CD14-positive monocyte (primary cell): ENCODE measurements at regions not wholly inside any gene's neighbourhood (a gene's known extent, or its start where the extent isn't known, plus 50 kb on each side); places are given as distances from the start of the nearest gene placed in this dataset.
A peak's percentile ranks its signal among the peaks of the same experiment; 100 is the strongest.

Experiments
- DNase-seq, 3 donors: peaks; one replicate each; pipeline ENCODE4 v3.0.0-alpha.2; 2011 to 2022
- H2AFZ ChIP-seq: 2 replicates; pipeline ENCODE4 v1.6.0; 2012; ENCODE audit warnings: mild to moderate bottlenecking, low read depth, low read length, inconsistent platforms; ENCODE audit not compliant: insufficient read depth, poor library complexity, severe bottlenecking
- H3K27ac ChIP-seq, 2 donors: 1 replicate in 1 of 2; 2 replicates in 1 of 2; pipeline ENCODE4 v1.5.1; 2012 to 2013; ENCODE audit warnings: low read length in 2 of 2, control low read depth in 1 of 2, inconsistent platforms in 1 of 2, low read depth in 1 of 2, mild to moderate bottlenecking in 1 of 2
- H3K27me3 ChIP-seq, 2 donors: one replicate each; pipeline versions ENCODE4 v1.6.0 to v1.6.1; 2011 to 2013; ENCODE audit warnings: low read length in 2 of 2; ENCODE audit not compliant: control insufficient read depth in 2 of 2, insufficient read depth in 2 of 2
- H3K36me3 ChIP-seq, 2 donors: replicated peaks in 1 of 2; 1 replicate in 1 of 2; 2 replicates in 1 of 2; pipeline versions ENCODE4 v1.5.1 to v1.6.1; 2012 to 2013; ENCODE audit warnings: low read length in 2 of 2, control low read depth in 1 of 2, inconsistent platforms in 1 of 2, mild to moderate bottlenecking in 1 of 2; ENCODE audit not compliant: insufficient read depth in 2 of 2, control insufficient read depth in 1 of 2
- H3K4me1 ChIP-seq, 2 donors: 1 replicate in 1 of 2; 2 replicates in 1 of 2; pipeline versions ENCODE4 v1.5.1 to v1.6.1; 2012 to 2013; ENCODE audit warnings: low read length in 2 of 2, control low read depth in 1 of 2, inconsistent platforms in 1 of 2, mild to moderate bottlenecking in 1 of 2, moderate library complexity in 1 of 2; ENCODE audit not compliant: insufficient read depth in 2 of 2, control insufficient read depth in 1 of 2
- H3K4me2 ChIP-seq: replicated peaks from 2 replicates; pipeline ENCODE3; 2012; ENCODE audit warnings: low read length, moderate library complexity, mild to moderate bottlenecking; ENCODE audit not compliant: poor library complexity, severe bottlenecking; ENCODE audit errors: extremely low read depth
- H3K4me3 ChIP-seq, 3 experiments: fragments of 200-600 bp in 1 of 3; sonication (generic) in 1 of 3; replicated peaks in 1 of 3; 1 replicate in 2 of 3; 2 replicates in 1 of 3; pipeline ENCODE4 v1.5.1; 2011 to 2013; ENCODE audit warnings: low read length in 3 of 3, mild to moderate bottlenecking in 3 of 3, control low read depth in 2 of 3, low read depth in 2 of 3, inconsistent platforms in 1 of 3, moderate library complexity in 1 of 3
- H3K79me2 ChIP-seq: 2 replicates; pipeline ENCODE4 v1.6.0; 2012; ENCODE audit warnings: mild to moderate bottlenecking, control low read depth, inconsistent platforms, low read length, moderate library complexity; ENCODE audit not compliant: insufficient read depth
- H3K9ac ChIP-seq: 2 replicates; pipeline ENCODE4 v1.6.0; 2017; ENCODE audit warnings: low read length, mild to moderate bottlenecking; ENCODE audit not compliant: insufficient read depth, poor library complexity, severe bottlenecking
- H3K9me3 ChIP-seq, 2 donors: replicated peaks in 1 of 2; 1 replicate in 1 of 2; 2 replicates in 1 of 2; pipeline versions ENCODE4 v1.5.1 to v1.6.1; 2012 to 2013; ENCODE audit warnings: low read length in 2 of 2, control low read depth in 1 of 2; ENCODE audit not compliant: control insufficient read depth in 1 of 2, insufficient read depth in 1 of 2
- H4K20me1 ChIP-seq: 2 replicates; pipeline ENCODE4 v1.6.0; 2012; ENCODE audit warnings: mild to moderate bottlenecking, low read length, control low read depth, moderate library complexity; ENCODE audit not compliant: insufficient read depth
- H3K27ac Mint-ChIP-seq, 7 donors: one replicate each; pipeline ENCODE4 v1.8.0; 2020; ENCODE audit warnings: mild to moderate bottlenecking in 7 of 7, mixed read lengths in 7 of 7, moderate library complexity in 6 of 7, inconsistent platforms in 2 of 7
- H3K27me3 Mint-ChIP-seq, 3 donors: one replicate each; pipeline ENCODE4 v1.8.0; 2021 to 2022; ENCODE audit warnings: low read depth in 3 of 3, mild to moderate bottlenecking in 3 of 3, mixed read lengths in 3 of 3, moderate library complexity in 3 of 3, inconsistent platforms in 1 of 3
- H3K36me3 Mint-ChIP-seq, 2 donors: one replicate each; pipeline ENCODE4 v1.8.0; 2020; ENCODE audit warnings: mixed read lengths in 2 of 2, inconsistent platforms in 1 of 2, mild to moderate bottlenecking in 1 of 2
- H3K4me1 Mint-ChIP-seq: one replicate; pipeline ENCODE4 v1.8.0; 2020; ENCODE audit warnings: mild to moderate bottlenecking, mixed read lengths
- H3K4me3 Mint-ChIP-seq, 2 donors: one replicate each; pipeline ENCODE4 v1.8.0; 2020; ENCODE audit warnings: mild to moderate bottlenecking in 2 of 2, mixed read lengths in 2 of 2, moderate library complexity in 1 of 2
- H3K9me3 Mint-ChIP-seq, 7 donors: one replicate each; pipeline ENCODE4 v1.8.0; 2020 to 2022; ENCODE audit warnings: mixed read lengths in 7 of 7, mild to moderate bottlenecking in 6 of 7, moderate library complexity in 6 of 7, inconsistent platforms in 2 of 7
- WGBS: methylation state at CpG from one replicate; pipeline ENCODE4 v1.1.5; 2013; ENCODE audit warnings: missing lambda C conversion rate; ENCODE audit not compliant: insufficient coverage; 5-methylcytosine and 5-hydroxymethylcytosine counted together
- intact Hi-C, 2 donors: fragments of 100-400 bp; cut with micrococcal nuclease; formaldehyde crosslinking; loops; one replicate each; pipeline versions ENCODE4 v1.15.0 to v1.15.1; 2023
- TF ChIP-seq, protein P1 (sequence below): fragments of 200-600 bp; IDR thresholded peaks from one replicate; pipeline ENCODE4 v1.8.0; 2022; ENCODE audit warnings: antibody characterized with exemption, mild to moderate bottlenecking

- no peak overlapping the region for H3K4me3 ChIP-seq
- no peak overlapping the region for H3K27ac ChIP-seq
- H3K27me3 Mint-ChIP-seq = peaks cover 4 to 13% (median 9%) of the 10 kb centered on the region in 3 donors
- H3K27me3 ChIP-seq = no peaks in the 10 kb centered on the region
- TF ChIP-seq, protein P1, sequence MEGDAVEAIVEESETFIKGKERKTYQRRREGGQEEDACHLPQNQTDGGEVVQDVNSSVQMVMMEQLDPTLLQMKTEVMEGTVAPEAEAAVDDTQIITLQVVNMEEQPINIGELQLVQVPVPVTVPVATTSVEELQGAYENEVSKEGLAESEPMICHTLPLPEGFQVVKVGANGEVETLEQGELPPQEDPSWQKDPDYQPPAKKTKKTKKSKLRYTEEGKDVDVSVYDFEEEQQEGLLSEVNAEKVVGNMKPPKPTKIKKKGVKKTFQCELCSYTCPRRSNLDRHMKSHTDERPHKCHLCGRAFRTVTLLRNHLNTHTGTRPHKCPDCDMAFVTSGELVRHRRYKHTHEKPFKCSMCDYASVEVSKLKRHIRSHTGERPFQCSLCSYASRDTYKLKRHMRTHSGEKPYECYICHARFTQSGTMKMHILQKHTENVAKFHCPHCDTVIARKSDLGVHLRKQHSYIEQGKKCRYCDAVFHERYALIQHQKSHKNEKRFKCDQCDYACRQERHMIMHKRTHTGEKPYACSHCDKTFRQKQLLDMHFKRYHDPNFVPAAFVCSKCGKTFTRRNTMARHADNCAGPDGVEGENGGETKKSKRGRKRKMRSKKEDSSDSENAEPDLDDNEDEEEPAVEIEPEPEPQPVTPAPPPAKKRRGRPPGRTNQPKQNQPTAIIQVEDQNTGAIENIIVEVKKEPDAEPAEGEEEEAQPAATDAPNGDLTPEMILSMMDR = no peak
- H3K9me3 Mint-ChIP-seq = peaks cover 0 to 2% (median 0%) of the 10 kb centered on the region in 7 donors
- H3K4me2 ChIP-seq = no peak overlapping the region
- no peaks in the 10 kb centered on the region for H3K36me3 ChIP-seq
- intact Hi-C loops = no loop called here
- no peak overlapping the region for H3K27ac Mint-ChIP-seq
- no peak overlapping the region for H3K4me3 Mint-ChIP-seq
- 87% methylated on average over 3 of the region's 4 CpGs for whole genome bisulfite sequencing
- H3K4me1 Mint-ChIP-seq = no peaks in the 10 kb centered on the region
- no peaks in the 10 kb centered on the region for H3K4me1 ChIP-seq
- H3K9me3 ChIP-seq = no peaks in the 10 kb centered on the region
- DNase-seq = no peak
- H2AFZ ChIP-seq = no peak overlapping the region
- no peaks in the 10 kb centered on the region for H3K79me2 ChIP-seq
- no peaks in the 10 kb centered on the region for H3K36me3 Mint-ChIP-seq
- no peaks in the 10 kb centered on the region for H4K20me1 ChIP-seq
- no peak overlapping the region for H3K9ac ChIP-seq
Measured at GRCh38 chr1:30405081-30405480, 318.3 kb downstream of the MATN1 start.

- no peaks in the 10 kb centered on the region for H3K36me3 ChIP-seq
- no peaks in the 10 kb centered on the region for H4K20me1 ChIP-seq
- H3K4me3 Mint-ChIP-seq = no peak overlapping the region
- no peaks in the 10 kb centered on the region for H3K4me1 ChIP-seq
- peak overlapping the region in 1 of 7 donors; percentile 67 for H3K27ac Mint-ChIP-seq
- H3K27ac ChIP-seq = no peak overlapping the region
- no peaks in the 10 kb centered on the region for H3K4me1 Mint-ChIP-seq
- no peaks in the 10 kb centered on the region for H3K36me3 Mint-ChIP-seq
- TF ChIP-seq, protein P1 = no peak
- no peak overlapping the region for H3K4me2 ChIP-seq
- intact Hi-C loops = no loop called here
- H3K27me3 ChIP-seq = no peaks in the 10 kb centered on the region
- H3K27me3 Mint-ChIP-seq = peaks cover 4 to 13% (median 9%) of the 10 kb centered on the region in 3 donors
- no peak overlapping the region for H3K4me3 ChIP-seq
- H3K9ac ChIP-seq = no peak overlapping the region
- peaks cover 0 to 2% (median 0%) of the 10 kb centered on the region in 7 donors for H3K9me3 Mint-ChIP-seq
- WGBS = 87% methylated on average over 5 of the region's 8 CpGs
- DNase-seq = no peak
- no peaks in the 10 kb centered on the region for H3K79me2 ChIP-seq
- no peaks in the 10 kb centered on the region for H3K9me3 ChIP-seq
- H2AFZ ChIP-seq = no peak overlapping the region
Measured at GRCh38 chr1:30404341-30404740, 319.0 kb downstream of the MATN1 start.
